ENCODE measurements at regions not wholly inside any gene's neighbourhood (a gene's known extent, or its start where the extent isn't known, plus 50 kb on each side); places are given as distances from the start of the nearest gene placed in this dataset.

- no peaks in the 10 kb centered on the region for H3K36me3 ChIP-seq
- no peaks in the 10 kb centered on the region for H3K9me3 ChIP-seq
- H3K27ac ChIP-seq, result peak overlapping the region; percentile 85 to 88
- H3K27me3 ChIP-seq, result no peaks in the 10 kb centered on the region
- H3K4me3 ChIP-seq, result no peak overlapping the region
- H3K4me1 ChIP-seq, result peaks cover 16 to 53% (median 44%) of the 10 kb centered on the region in 4 donors
- intact Hi-C loops (cut with DNase I; ENCODE audit: low total_unique reads), result no loop called here
- TF ChIP-seq, protein P1, sequence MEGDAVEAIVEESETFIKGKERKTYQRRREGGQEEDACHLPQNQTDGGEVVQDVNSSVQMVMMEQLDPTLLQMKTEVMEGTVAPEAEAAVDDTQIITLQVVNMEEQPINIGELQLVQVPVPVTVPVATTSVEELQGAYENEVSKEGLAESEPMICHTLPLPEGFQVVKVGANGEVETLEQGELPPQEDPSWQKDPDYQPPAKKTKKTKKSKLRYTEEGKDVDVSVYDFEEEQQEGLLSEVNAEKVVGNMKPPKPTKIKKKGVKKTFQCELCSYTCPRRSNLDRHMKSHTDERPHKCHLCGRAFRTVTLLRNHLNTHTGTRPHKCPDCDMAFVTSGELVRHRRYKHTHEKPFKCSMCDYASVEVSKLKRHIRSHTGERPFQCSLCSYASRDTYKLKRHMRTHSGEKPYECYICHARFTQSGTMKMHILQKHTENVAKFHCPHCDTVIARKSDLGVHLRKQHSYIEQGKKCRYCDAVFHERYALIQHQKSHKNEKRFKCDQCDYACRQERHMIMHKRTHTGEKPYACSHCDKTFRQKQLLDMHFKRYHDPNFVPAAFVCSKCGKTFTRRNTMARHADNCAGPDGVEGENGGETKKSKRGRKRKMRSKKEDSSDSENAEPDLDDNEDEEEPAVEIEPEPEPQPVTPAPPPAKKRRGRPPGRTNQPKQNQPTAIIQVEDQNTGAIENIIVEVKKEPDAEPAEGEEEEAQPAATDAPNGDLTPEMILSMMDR (IDR thresholded peaks at IDR 0.05), result no peak
- no peak for DNase-seq
These were observed 84.5 kb downstream of the PITPNM2 start for GRCh38 chr12:123066384-123066710.

- Histone ChIP-seq H3K4me1 (peaks cover 16 to 53% (median 44%) of the 10 kb centered on the region in 4 donors), H3K27ac (peak overlapping the region; percentile 85 to 88), H3K4me3 (no peak overlapping the region), H3K9me3 (no peaks in the 10 kb centered on the region), H3K36me3 (no peaks in the 10 kb centered on the region), H3K27me3 (no peaks in the 10 kb centered on the region)
- intact Hi-C loops (cut with DNase I; ENCODE audit: low total_unique reads), result no loop called here
- DNase-seq, result no peak
- TF ChIP-seq, protein P1 (IDR thresholded peaks at IDR 0.05), result no peak
These were observed 85.1 kb downstream of the PITPNM2 start for GRCh38 chr12:123065676-123066383.

GRCh38 chr12:123064885-123065619 is 84.6 kb downstream of the ARL6IP4 start:
- DNase-seq, result no peak
- intact Hi-C loops (cut with DNase I; ENCODE audit: low total_unique reads), result loop anchor here (5.0 kb wide), 1 partner anchor 87 kb away; the partner anchor contains the start of gene PITPNM2
- Histone ChIP-seq H3K4me3 (no peak overlapping the region), H3K4me1 (peaks cover 16 to 52% (median 45%) of the 10 kb centered on the region in 4 donors), H3K27me3 (no peaks in the 10 kb centered on the region), H3K9me3 (no peaks in the 10 kb centered on the region), H3K36me3 (no peaks in the 10 kb centered on the region), H3K27ac (peak overlapping the region; percentile 85 to 88)
- TF ChIP-seq, protein P1 (IDR thresholded peaks at IDR 0.05), result no peak

GRCh38 chr12:123064366-123064765 is 83.9 kb downstream of the ARL6IP4 start:
- H3K9me3 ChIP-seq, result no peaks in the 10 kb centered on the region
- H3K27ac ChIP-seq, result peak overlapping the region; percentile 85 to 88
- no peak overlapping the region for H3K4me3 ChIP-seq
- peak; percentile 68 to 87 for DNase-seq
- intact Hi-C loops (cut with DNase I; ENCODE audit: low total_unique reads), result loop anchor here (5.0 kb wide), 1 partner anchor 88 kb away; the partner anchor contains the start of gene PITPNM2
- peaks cover 16 to 59% (median 48%) of the 10 kb centered on the region in 4 donors for H3K4me1 ChIP-seq
- H3K27me3 ChIP-seq, result no peaks in the 10 kb centered on the region
- H3K36me3 ChIP-seq, result no peaks in the 10 kb centered on the region
- TF ChIP-seq, protein P1 (IDR thresholded peaks at IDR 0.05), result no peak

GRCh38 chr12:123063535-123063934 is 83.1 kb downstream of the ARL6IP4 start:
- Histone ChIP-seq H3K4me1 (peaks cover 16 to 63% (median 51%) of the 10 kb centered on the region in 4 donors), H3K4me3 (no peak overlapping the region), H3K27me3 (no peaks in the 10 kb centered on the region), H3K27ac (peak overlapping the region; percentile 85 to 88), H3K36me3 (no peaks in the 10 kb centered on the region), H3K9me3 (no peaks in the 10 kb centered on the region)
- TF ChIP-seq, protein P1 (IDR thresholded peaks at IDR 0.05), result peak in 1 of 2 experiments; percentile 7
- no peak for DNase-seq
- intact Hi-C loops (cut with DNase I; ENCODE audit: low total_unique reads), result loop anchor here (5.0 kb wide), 1 partner anchor 89 kb away; the partner anchor contains the start of gene PITPNM2

All from tibial artery (tissue), 4 donors.